SH-SY5Y (cell line): ENCODE measurements at regions not wholly inside any gene's neighbourhood (a gene's known extent, or its start where the extent isn't known, plus 50 kb on each side); places are given as distances from the start of the nearest gene placed in this dataset.

ENCODE experiments used
- GATA2 ChIP-seq: IDR thresholded peaks from 2 replicates; pipeline ENCODE4 v1.6.1; 2011; ENCODE audit warnings: mild to moderate bottlenecking, low read depth, low read length
- GATA3 ChIP-seq: IDR thresholded peaks from 2 replicates; pipeline ENCODE4 v1.6.1; 2011; ENCODE audit warnings: low read depth, mild to moderate bottlenecking, low read length, moderate library complexity

DNA sequence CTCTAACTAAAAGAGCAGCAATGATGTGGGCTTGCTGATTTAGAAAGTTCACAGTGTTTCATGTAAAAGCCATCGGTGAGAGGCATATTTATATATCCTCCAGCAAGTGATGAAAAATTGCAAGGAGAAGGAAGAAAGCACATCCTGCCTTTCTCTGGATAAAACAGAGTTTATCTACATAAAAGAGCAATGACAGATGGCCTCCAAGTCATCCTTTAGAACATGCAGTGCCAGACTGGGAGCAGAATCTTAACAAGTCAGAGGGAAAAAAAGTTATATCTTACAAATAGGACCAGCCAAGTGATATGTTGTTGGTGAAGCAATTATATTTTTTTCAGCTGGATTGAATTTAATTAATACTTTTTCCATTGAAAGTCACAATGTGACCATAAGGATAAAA, 253.8 kb upstream of the MGMT start:
- TF ChIP-seq GATA3 (no peak), GATA2 (no peak)
